ES-I3 (cell line): ENCODE measurements at regions not wholly inside any gene's neighbourhood (a gene's known extent, or its start where the extent isn't known, plus 50 kb on each side); places are given as distances from the start of the nearest gene placed in this dataset.
"Not testable (repeated sequence)": the region's sequence is repeated elsewhere in the genome, so short reads cannot be mapped to it uniquely, and the experiment has no call there.

Source experiments
- H3K36me3 ChIP-seq: 2 replicates; pipeline ENCODE4 v1.6.1; 2013; ENCODE audit warnings: mild to moderate bottlenecking, low read length, control low read depth, moderate library complexity; ENCODE audit not compliant: insufficient read depth
- H3K4me1 ChIP-seq: 2 replicates; pipeline ENCODE4 v1.6.1; 2013; ENCODE audit warnings: mild to moderate bottlenecking, control low read depth, low read length; ENCODE audit not compliant: insufficient read depth
- H3K9ac ChIP-seq: 2 replicates; pipeline ENCODE4 v1.6.1; 2013; ENCODE audit warnings: low read depth, mild to moderate bottlenecking, low read length, moderate library complexity
- H3K9me3 ChIP-seq: 2 replicates; pipeline ENCODE4 v1.6.1; 2013; ENCODE audit warnings: mild to moderate bottlenecking, low read length, moderate library complexity; ENCODE audit not compliant: control insufficient read depth, insufficient read depth

GRCh38 chr6:147689398-147689797 is 180.9 kb downstream of the SAMD5 start:
- no peaks in the 10 kb centered on the region for H3K4me1 ChIP-seq
- no peak overlapping the region for H3K9ac ChIP-seq
- no peaks in the 10 kb centered on the region for H3K36me3 ChIP-seq
- H3K9me3 ChIP-seq: no peaks in the 10 kb centered on the region

GRCh38 chr6:147691446-147691845 is 183.0 kb downstream of the SAMD5 start:
- H3K9me3 ChIP-seq: no peaks in the 10 kb centered on the region
- no peak overlapping the region for H3K9ac ChIP-seq
- no peaks in the 10 kb centered on the region for H3K36me3 ChIP-seq
- H3K4me1 ChIP-seq: no peaks in the 10 kb centered on the region

DNA sequence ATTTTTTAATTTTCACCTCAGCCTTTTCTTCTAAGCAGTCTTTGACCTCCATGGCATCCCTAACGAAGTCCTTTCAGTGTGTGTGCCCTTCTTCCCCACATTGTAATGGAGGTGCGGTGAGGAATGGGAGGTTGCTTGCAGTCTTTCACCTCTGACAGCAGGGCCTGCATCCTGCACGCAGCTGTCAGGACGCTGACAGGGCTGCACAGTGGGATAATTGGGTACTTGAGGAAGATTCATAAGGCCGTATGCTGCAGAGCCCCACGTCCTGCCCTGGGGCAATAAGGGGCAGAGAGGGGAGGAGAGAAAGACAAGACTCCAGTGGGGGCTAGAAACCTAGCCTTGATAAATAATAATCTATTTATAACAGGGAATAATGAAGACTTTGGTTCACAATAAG is 184.7 kb downstream of the SAMD5 start:
- Histone ChIP-seq H3K9me3 (no peaks in the 10 kb centered on the region), H3K4me1 (no peaks in the 10 kb centered on the region), H3K36me3 (no peaks in the 10 kb centered on the region), H3K9ac (no peak overlapping the region)

GRCh38 chr6:147694556-147694955 is 186.1 kb downstream of the SAMD5 start:
- H3K4me1 ChIP-seq, H3K9ac ChIP-seq, H3K36me3 ChIP-seq, H3K9me3 ChIP-seq: not testable (repeated sequence)

DNA sequence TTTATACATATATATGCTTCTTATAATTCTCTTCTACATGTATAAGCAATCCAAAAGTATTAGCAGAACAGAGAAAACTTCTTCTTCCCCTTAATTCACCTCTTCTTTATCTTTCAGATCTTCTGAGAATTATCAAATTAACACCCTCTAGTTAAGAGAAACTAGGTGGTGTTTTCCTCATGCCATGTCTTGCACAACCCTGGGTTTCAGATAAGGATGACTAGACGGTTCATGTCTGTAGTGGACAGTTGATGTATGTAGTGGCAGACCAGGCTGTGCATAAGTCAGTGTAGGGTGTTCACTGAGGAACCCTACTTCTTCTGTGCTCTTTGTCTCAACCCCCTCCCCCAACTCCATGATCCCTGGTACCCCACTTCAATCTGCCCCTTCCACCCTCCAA is 187.3 kb downstream of the SAMD5 start:
- Histone ChIP-seq H3K36me3 (no peaks in the 10 kb centered on the region), H3K9ac (no peak overlapping the region), H3K9me3 (no peaks in the 10 kb centered on the region), H3K4me1 (no peaks in the 10 kb centered on the region)

- no peaks in the 10 kb centered on the region for H3K36me3 ChIP-seq
- H3K9ac ChIP-seq: no peak overlapping the region
- no peaks in the 10 kb centered on the region for H3K4me1 ChIP-seq
- no peaks in the 10 kb centered on the region for H3K9me3 ChIP-seq
Observed at GRCh38 chr6:147699140-147699539, 190.7 kb downstream of the SAMD5 start.

GRCh38 chr6:147699637-147700036 is 191.1 kb downstream of the SAMD5 start:
- Histone ChIP-seq H3K4me1 (no peaks in the 10 kb centered on the region), H3K9ac (no peak overlapping the region), H3K36me3 (no peaks in the 10 kb centered on the region), H3K9me3 (no peaks in the 10 kb centered on the region)

GRCh38 chr6:147700436-147701209 is 192.1 kb downstream of the SAMD5 start:
- H3K36me3 ChIP-seq: no peaks in the 10 kb centered on the region
- no peaks in the 10 kb centered on the region for H3K9me3 ChIP-seq
- H3K9ac ChIP-seq: no peak overlapping the region

GRCh38 chr6:147704691-147705090 is 196.2 kb downstream of the SAMD5 start:
- Histone ChIP-seq H3K36me3 (no peaks in the 10 kb centered on the region), H3K9ac (no peak overlapping the region), H3K4me1 (no peaks in the 10 kb centered on the region), H3K9me3 (no peaks in the 10 kb centered on the region)

More at GRCh38 chr6:147700436-147701209, 192.1 kb downstream of the SAMD5 start:
- H3K4me1 ChIP-seq: no peaks in the 10 kb centered on the region

DNA sequence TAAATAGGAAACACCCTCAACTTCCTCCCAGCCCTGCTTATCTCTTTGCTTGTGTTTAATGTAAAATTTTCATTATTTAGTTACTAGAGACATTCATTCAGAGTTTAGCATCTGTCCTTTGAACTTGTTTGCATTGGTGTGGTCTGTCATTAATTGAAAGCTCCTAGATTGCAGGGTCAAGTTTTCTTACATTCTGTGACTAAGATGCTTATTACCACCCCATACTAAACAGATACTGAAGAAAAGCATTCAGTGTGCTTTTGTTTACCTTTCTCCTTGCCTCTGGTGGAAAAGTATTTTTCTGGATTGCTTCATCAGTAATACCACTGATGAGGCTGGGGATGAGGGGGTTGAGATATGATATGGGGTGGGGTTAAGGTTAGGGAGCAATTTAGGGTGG is 199.0 kb downstream of the SAMD5 start:
- Histone ChIP-seq H3K9me3 (no peaks in the 10 kb centered on the region), H3K4me1 (no peaks in the 10 kb centered on the region), H3K36me3 (no peaks in the 10 kb centered on the region), H3K9ac (no peak overlapping the region)

- Histone ChIP-seq H3K9me3 (no peaks in the 10 kb centered on the region), H3K9ac (no peak overlapping the region), H3K36me3 (no peaks in the 10 kb centered on the region), H3K4me1 (no peaks in the 10 kb centered on the region)
Observed at GRCh38 chr6:147708170-147708569, 199.7 kb downstream of the SAMD5 start.

DNA sequence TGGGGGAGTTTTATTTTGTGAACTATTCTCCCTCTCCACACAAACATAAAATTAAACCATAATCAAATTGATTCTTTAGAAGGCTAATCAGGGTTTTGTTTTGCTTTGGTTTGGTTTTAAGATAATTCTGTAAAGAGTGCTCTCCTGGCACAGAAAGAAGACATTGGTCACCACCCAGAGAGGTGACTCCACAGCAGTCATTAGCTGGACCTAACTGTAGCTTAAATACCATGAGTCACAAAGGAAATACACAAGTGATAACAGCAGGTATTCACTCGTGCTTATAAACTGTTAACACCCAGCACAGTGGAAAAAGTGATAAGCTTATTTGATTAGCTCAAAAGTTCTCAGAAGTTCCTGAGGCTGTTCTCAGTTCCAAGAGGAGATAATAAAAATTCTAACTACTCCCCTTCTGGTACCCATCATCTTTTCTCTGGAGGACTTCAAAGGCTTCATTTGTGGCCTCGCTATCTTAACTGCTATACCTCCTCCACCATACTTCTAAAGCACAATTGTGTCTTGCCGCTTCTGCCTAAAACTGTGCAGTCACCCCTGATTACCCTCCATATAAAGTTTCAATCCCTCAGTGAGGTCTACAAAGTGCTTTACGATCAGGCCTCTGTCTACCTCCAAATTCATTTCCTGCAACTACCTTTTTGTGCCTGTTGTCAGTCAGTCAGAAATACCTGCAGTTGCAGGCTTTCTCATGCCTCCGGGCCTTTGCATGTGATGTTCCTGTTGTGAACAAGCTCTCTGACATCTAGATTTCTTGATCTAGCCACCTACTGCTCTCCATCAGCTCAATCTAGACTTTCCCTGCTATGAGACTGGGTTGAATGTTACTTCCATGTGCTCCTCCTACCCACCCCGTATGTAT is 201.1 kb downstream of the SAMD5 start:
- Histone ChIP-seq H3K9ac (no peak overlapping the region), H3K36me3 (no peaks in the 10 kb centered on the region), H3K9me3 (no peaks in the 10 kb centered on the region), H3K4me1 (no peaks in the 10 kb centered on the region)

- Histone ChIP-seq H3K9me3 (no peaks in the 10 kb centered on the region), H3K36me3 (no peaks in the 10 kb centered on the region), H3K9ac (no peak overlapping the region), H3K4me1 (no peaks in the 10 kb centered on the region)
Observed at GRCh38 chr6:147710890-147711289, 202.4 kb downstream of the SAMD5 start.

DNA sequence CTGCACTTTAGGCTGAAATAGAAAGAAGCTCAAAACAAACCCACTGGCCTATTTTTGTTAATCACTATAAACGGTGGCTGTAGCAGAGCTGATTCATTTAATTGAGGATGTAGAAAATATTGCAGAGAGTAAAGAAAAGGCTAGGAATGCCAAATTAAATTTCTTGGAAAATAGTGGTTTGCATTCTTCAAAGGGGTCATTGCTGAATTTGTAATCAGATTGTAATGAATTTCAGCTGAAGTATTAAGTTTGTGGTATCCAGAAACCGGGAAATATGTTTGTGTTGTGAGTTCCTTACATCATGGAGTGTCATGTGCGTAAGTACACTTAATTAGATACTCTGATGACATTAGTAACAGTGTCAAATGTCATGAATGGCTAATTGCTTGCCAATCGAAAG is 203.0 kb downstream of the SAMD5 start:
- H3K9me3 ChIP-seq: no peaks in the 10 kb centered on the region
- no peak overlapping the region for H3K9ac ChIP-seq
- H3K4me1 ChIP-seq: no peaks in the 10 kb centered on the region
- no peaks in the 10 kb centered on the region for H3K36me3 ChIP-seq

DNA sequence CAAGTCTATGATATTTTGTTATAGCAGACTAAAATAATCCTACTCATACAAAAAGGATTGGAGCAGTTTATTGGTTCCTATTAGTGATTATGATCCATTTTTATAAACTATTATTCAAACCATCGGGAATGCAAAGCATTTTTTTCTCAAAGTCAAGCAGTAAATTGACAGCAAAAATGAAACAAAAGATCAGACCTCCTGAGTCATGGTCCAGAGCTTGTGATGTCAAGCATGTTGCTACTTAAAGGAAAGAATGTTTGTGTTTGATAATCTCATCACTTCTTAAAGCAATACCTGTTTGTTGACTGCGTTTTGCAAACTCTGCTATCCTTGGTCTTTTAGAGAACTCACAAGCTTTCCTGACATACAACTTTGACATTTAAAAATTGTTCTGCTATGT is 204.4 kb downstream of the SAMD5 start:
- Histone ChIP-seq H3K4me1 (no peaks in the 10 kb centered on the region), H3K36me3 (no peaks in the 10 kb centered on the region), H3K9me3 (no peaks in the 10 kb centered on the region), H3K9ac (no peak overlapping the region)
